ENCODE measurements at regions not wholly inside any gene's neighbourhood (a gene's known extent, or its start where the extent isn't known, plus 50 kb on each side); places are given as distances from the start of the nearest gene placed in this dataset.

- no peak for DNase-seq (ENCODE audit: low read depth)
These were observed 105.7 kb upstream of the KCNJ15 start for GRCh38 chr21:38151021-38151645.

GRCh38 chr21:38156200-38156599, 100.6 kb upstream of the KCNJ15 start:
- DNase-seq (ENCODE audit: low read depth): no peak

GRCh38 chr21:38159355-38159754, 97.4 kb upstream of the KCNJ15 start:
- DNase-seq (ENCODE audit: low read depth): peak; percentile 35

- no peak for DNase-seq (ENCODE audit: low read depth)
These were observed 91.2 kb upstream of the KCNJ15 start for GRCh38 chr21:38165466-38166172.

- no peak for DNase-seq (ENCODE audit: low read depth)
These were observed 90.6 kb upstream of the KCNJ15 start for GRCh38 chr21:38166173-38166535.

- DNase-seq (ENCODE audit: low read depth): no peak
These were observed 89.4 kb upstream of the KCNJ15 start for GRCh38 chr21:38167345-38167744.

GRCh38 chr21:38170283-38170682, 86.5 kb upstream of the KCNJ15 start:
- DNase-seq (ENCODE audit: low read depth): no peak

- DNase-seq (ENCODE audit: low read depth): no peak
These were observed 85.8 kb upstream of the KCNJ15 start for GRCh38 chr21:38170704-38171682.

GRCh38 chr21:38171723-38172344, 85.0 kb upstream of the KCNJ15 start:
- no peak for DNase-seq (ENCODE audit: low read depth)

GRCh38 chr21:38173276-38174035, 83.3 kb upstream of the KCNJ15 start:
- DNase-seq (ENCODE audit: low read depth): no peak

- no peak for DNase-seq (ENCODE audit: low read depth)
These were observed 81.5 kb upstream of the KCNJ15 start for GRCh38 chr21:38175306-38175705.

- DNase-seq (ENCODE audit: low read depth): no peak
These were observed 78.7 kb upstream of the KCNJ15 start for GRCh38 chr21:38177919-38178652.

GRCh38 chr21:38178653-38179470, 77.9 kb upstream of the KCNJ15 start:
- DNase-seq (ENCODE audit: low read depth): no peak

GRCh38 chr21:38179511-38179910, 77.3 kb upstream of the KCNJ15 start:
- DNase-seq (ENCODE audit: low read depth): no peak

- DNase-seq (ENCODE audit: low read depth): no peak
These were observed 75.7 kb upstream of the KCNJ15 start for GRCh38 chr21:38181096-38181495.

GRCh38 chr21:38182370-38182985, 74.3 kb upstream of the KCNJ15 start:
- DNase-seq (ENCODE audit: low read depth): no peak

GRCh38 chr21:38183961-38184360, 72.8 kb upstream of the KCNJ15 start:
- DNase-seq (ENCODE audit: low read depth): no peak

- DNase-seq (ENCODE audit: low read depth): no peak
These were observed 70.0 kb upstream of the KCNJ15 start for GRCh38 chr21:38186661-38187270.

- DNase-seq (ENCODE audit: low read depth): no peak
These were observed 68.8 kb upstream of the KCNJ15 start for GRCh38 chr21:38188037-38188436.
